Panc1 (cell line): ENCODE measurements at regions not wholly inside any gene's neighbourhood (a gene's known extent, or its start where the extent isn't known, plus 50 kb on each side); places are given as distances from the start of the nearest gene placed in this dataset.

Experiments used
- ATAC-seq: fragments of 200-7000 bp; cut with Tn5 transposase; 2 replicates; pipeline ENCODE4 v1.9.1; 2020; ENCODE audit warnings: mild to moderate bottlenecking, moderate library complexity
- BruUV-seq: library from RNA; stranded (reverse); fragments of 400-500 nt; replicated peaks from 2 replicates; lab custom pipeline; 2021; lab: Mats Ljungman, UMichigan
- CTCF ChIA-PET: fragments of 300-600 bp; sonication (Branson Sonifier 250); formaldehyde crosslinking; loops from one replicate; lab custom pipeline; 2022; ENCODE audit warnings: antibody characterized with exemption; lab: Charles Lee
- POLR2A ChIA-PET: fragments of 300-600 bp; sonication (Branson Sonifier 250); formaldehyde crosslinking; loops from one replicate; lab custom pipeline; 2022; ENCODE audit warnings: antibody characterized with exemption; lab: Charles Lee
- DNase-seq: peaks from one replicate; pipeline ENCODE4 v3.0.0-alpha.2; 2010; ENCODE audit warnings: low read depth, low spot score
- H3K27ac ChIP-seq: 2 replicates; pipeline ENCODE4 v1.5.1; 2011; ENCODE audit warnings: mild to moderate bottlenecking, low read length, inconsistent platforms
- H3K27me3 ChIP-seq: fragments of 200-500 bp; sonication (Bioruptor generic); 2 replicates; pipeline ENCODE4 v1.6.0; 2014; ENCODE audit warnings: low read length, inconsistent platforms; ENCODE audit not compliant: control insufficient read depth, insufficient read depth
- H3K36me3 ChIP-seq: fragments of 200-500 bp; sonication (Bioruptor generic); 2 replicates; pipeline ENCODE4 v1.5.1; 2014; ENCODE audit warnings: inconsistent platforms, mild to moderate bottlenecking, low read length, moderate library complexity; ENCODE audit not compliant: control insufficient read depth, insufficient read depth
- H3K4me1 ChIP-seq: 2 replicates; pipeline ENCODE4 v1.5.1; 2011; ENCODE audit warnings: inconsistent platforms, mild to moderate bottlenecking, low read length, moderate library complexity; ENCODE audit not compliant: control insufficient read depth, insufficient read depth
- H3K4me3 ChIP-seq, 2 experiments: 2 replicates each; pipeline ENCODE4 v1.5.1; 2011 to 2012; ENCODE audit warnings: low read depth in 2 of 2, low read length in 2 of 2, mild to moderate bottlenecking in 2 of 2, inconsistent platforms in 1 of 2, moderate library complexity in 1 of 2
- H3K9me3 ChIP-seq: fragments of 200-500 bp; sonication (Bioruptor generic); 2 replicates; pipeline ENCODE4 v1.5.1; 2014; ENCODE audit warnings: low read depth, mild to moderate bottlenecking, inconsistent platforms, low read length, moderate library complexity; ENCODE audit not compliant: control insufficient read depth, insufficient read depth
- POLR2AphosphoS5 ChIP-seq: IDR thresholded peaks from 2 replicates; pipeline ENCODE4 v1.6.1; 2012; ENCODE audit warnings: mild to moderate bottlenecking, low read depth, low read length, moderate library complexity
- SIN3A ChIP-seq: IDR thresholded peaks from 2 replicates; pipeline ENCODE4 v1.6.1; 2012; ENCODE audit warnings: low read depth, mild to moderate bottlenecking, low read length, moderate library complexity, borderline replicate concordance; ENCODE audit not compliant: insufficient read depth
- TCF7L2 ChIP-seq: IDR thresholded peaks from 2 replicates; pipeline ENCODE4 v1.6.1; 2011; ENCODE audit warnings: mild to moderate bottlenecking, low read depth, low read length, inconsistent platforms
- in situ Hi-C: cut with HindIII; loops from 2 replicates; pipeline ENCODE4 v1.10.0; 2016; ENCODE audit warnings: low sequenced_read_pairs, low pct_unique_long_range_greater_than_20kb
- intact Hi-C: fragments of 100-400 bp; cut with micrococcal nuclease; formaldehyde crosslinking; loops from one replicate; pipeline ENCODE4 v1.10.0; 2022; ENCODE audit not compliant: unreplicated experiment
- TF ChIP-seq, protein P1 (sequence below), 2 experiments: IDR thresholded peaks; 2 replicates each; pipeline ENCODE4 v1.6.1; 2011 to 2012; ENCODE audit warnings: low read depth in 2 of 2, control low read depth in 1 of 2, low read length in 1 of 2, mild to moderate bottlenecking in 1 of 2, moderate library complexity in 1 of 2; ENCODE audit not compliant: insufficient read depth in 1 of 2
- TF ChIP-seq, protein P2 (sequence below): fragments of 450-650 bp; IDR thresholded peaks from 2 replicates; pipeline ENCODE4 v1.5.1; 2017; ENCODE audit warnings: mild to moderate bottlenecking

DNA sequence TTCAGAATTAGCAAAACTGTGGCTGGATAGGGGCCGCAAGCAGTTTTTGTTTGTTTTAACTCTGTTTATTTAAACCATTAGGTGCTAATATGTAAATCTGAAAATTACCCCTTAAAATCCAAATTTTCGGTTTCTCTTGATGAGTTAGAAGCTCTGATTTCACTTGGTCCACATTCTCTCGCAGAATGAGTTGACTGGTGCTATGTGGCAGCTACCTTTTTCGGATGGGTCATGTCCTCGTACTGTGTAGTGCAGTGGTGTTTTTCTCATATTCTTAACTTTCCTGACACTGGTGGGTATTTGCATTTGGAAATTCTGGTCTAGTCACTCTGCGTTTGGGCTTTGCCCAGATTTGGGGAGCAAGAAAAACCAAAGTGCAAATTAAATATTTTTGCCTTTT is 87.1 kb downstream of the DIPK2A start:
- intact Hi-C loops (no loop called here), in situ Hi-C loops (no loop called here)
- Histone ChIP-seq H3K9me3 (no peaks in the 10 kb centered on the region), H3K4me1 (no peaks in the 10 kb centered on the region), H3K4me3 (no peak overlapping the region), H3K27ac (no peak overlapping the region), H3K36me3 (no peaks in the 10 kb centered on the region), H3K27me3 (no peaks in the 10 kb centered on the region)
- BruUV-seq = no TSS peak
- ATAC-seq = no peak
- ChIA-PET POLR2A (no interaction called here), CTCF (no interaction called here)
- no peak for DNase-seq
- TF ChIP-seq, protein P1, sequence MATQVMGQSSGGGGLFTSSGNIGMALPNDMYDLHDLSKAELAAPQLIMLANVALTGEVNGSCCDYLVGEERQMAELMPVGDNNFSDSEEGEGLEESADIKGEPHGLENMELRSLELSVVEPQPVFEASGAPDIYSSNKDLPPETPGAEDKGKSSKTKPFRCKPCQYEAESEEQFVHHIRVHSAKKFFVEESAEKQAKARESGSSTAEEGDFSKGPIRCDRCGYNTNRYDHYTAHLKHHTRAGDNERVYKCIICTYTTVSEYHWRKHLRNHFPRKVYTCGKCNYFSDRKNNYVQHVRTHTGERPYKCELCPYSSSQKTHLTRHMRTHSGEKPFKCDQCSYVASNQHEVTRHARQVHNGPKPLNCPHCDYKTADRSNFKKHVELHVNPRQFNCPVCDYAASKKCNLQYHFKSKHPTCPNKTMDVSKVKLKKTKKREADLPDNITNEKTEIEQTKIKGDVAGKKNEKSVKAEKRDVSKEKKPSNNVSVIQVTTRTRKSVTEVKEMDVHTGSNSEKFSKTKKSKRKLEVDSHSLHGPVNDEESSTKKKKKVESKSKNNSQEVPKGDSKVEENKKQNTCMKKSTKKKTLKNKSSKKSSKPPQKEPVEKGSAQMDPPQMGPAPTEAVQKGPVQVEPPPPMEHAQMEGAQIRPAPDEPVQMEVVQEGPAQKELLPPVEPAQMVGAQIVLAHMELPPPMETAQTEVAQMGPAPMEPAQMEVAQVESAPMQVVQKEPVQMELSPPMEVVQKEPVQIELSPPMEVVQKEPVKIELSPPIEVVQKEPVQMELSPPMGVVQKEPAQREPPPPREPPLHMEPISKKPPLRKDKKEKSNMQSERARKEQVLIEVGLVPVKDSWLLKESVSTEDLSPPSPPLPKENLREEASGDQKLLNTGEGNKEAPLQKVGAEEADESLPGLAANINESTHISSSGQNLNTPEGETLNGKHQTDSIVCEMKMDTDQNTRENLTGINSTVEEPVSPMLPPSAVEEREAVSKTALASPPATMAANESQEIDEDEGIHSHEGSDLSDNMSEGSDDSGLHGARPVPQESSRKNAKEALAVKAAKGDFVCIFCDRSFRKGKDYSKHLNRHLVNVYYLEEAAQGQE (IDR thresholded peaks at IDR 0.05; ENCODE audit: insufficient read depth in 1 of 2, low read depth in 2 of 2, low read length in 1 of 2) = no peak

DNA sequence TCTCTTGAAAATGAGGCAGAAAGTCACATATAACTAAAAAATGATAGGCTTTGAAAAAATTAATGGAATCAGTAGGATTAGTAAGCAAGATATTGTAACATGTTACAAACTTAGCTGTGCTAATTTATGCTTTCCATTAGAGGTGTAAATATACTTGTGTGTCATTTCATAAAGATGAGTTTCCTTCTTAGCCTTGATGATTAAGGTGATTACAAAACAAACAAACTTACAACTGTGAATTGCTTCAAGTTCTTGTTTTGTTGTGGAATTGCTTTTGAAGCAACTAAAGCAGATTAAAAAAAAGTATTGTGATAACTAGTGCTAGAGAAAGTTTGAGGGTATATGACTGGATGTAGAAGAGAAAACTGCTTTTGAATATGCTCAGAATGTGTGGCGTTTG is 87.9 kb downstream of the DIPK2A start:
- DNase-seq (no peak), ATAC-seq (no peak)
- no TSS peak for BruUV-seq
- H3K36me3 ChIP-seq = no peaks in the 10 kb centered on the region
- H3K27me3 ChIP-seq = no peaks in the 10 kb centered on the region
- POLR2A ChIA-PET = no interaction called here
- no peak overlapping the region for H3K27ac ChIP-seq
- H3K4me3 ChIP-seq = no peak overlapping the region
- no peaks in the 10 kb centered on the region for H3K9me3 ChIP-seq
- CTCF ChIA-PET = no interaction called here
- intact Hi-C loops = no loop called here
- in situ Hi-C loops = no loop called here
- no peak for TF ChIP-seq POLR2AphosphoS5
- TF ChIP-seq, protein P2, sequence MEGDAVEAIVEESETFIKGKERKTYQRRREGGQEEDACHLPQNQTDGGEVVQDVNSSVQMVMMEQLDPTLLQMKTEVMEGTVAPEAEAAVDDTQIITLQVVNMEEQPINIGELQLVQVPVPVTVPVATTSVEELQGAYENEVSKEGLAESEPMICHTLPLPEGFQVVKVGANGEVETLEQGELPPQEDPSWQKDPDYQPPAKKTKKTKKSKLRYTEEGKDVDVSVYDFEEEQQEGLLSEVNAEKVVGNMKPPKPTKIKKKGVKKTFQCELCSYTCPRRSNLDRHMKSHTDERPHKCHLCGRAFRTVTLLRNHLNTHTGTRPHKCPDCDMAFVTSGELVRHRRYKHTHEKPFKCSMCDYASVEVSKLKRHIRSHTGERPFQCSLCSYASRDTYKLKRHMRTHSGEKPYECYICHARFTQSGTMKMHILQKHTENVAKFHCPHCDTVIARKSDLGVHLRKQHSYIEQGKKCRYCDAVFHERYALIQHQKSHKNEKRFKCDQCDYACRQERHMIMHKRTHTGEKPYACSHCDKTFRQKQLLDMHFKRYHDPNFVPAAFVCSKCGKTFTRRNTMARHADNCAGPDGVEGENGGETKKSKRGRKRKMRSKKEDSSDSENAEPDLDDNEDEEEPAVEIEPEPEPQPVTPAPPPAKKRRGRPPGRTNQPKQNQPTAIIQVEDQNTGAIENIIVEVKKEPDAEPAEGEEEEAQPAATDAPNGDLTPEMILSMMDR = no peak
- TF ChIP-seq TCF7L2 = no peak
- TF ChIP-seq, protein P1 (IDR thresholded peaks at IDR 0.05; ENCODE audit: insufficient read depth in 1 of 2, low read depth in 2 of 2, low read length in 1 of 2) = no peak
- no peak for TF ChIP-seq SIN3A
- no peaks in the 10 kb centered on the region for H3K4me1 ChIP-seq
